Natural killer cell (primary cell): ENCODE measurements at regions not wholly inside any gene's neighbourhood (a gene's known extent, or its start where the extent isn't known, plus 50 kb on each side); places are given as distances from the start of the nearest gene placed in this dataset.

ENCODE experiments used
- ATAC-seq, 3 donors: fragments of 150-1000 bp in 2 of 3; fragments of 200-7000 bp in 1 of 3; cut with Tn5 transposase; 1 replicate in 1 of 3; 2 replicates in 2 of 3; pipeline ENCODE4 v1.10.0; 2021; ENCODE audit warnings: mild to moderate bottlenecking in 2 of 3, moderate library complexity in 2 of 3
- DNase-seq, 2 donors: peaks; one replicate each; pipeline versions ENCODE4 v3.0.0 to v3.0.0-alpha.2; 2013 to 2021; ENCODE audit warnings: mixed read lengths in 1 of 2
- H3K27ac ChIP-seq: one replicate; pipeline ENCODE4 v1.5.1; 2013; ENCODE audit warnings: mild to moderate bottlenecking, low read length
- H3K27me3 ChIP-seq: one replicate; pipeline ENCODE4 v1.6.1; 2013; ENCODE audit warnings: low read length; ENCODE audit not compliant: control insufficient read depth, insufficient read depth
- H3K36me3 ChIP-seq: one replicate; pipeline ENCODE4 v1.6.1; 2013; ENCODE audit warnings: low read length; ENCODE audit not compliant: control insufficient read depth, insufficient read depth
- H3K4me1 ChIP-seq: one replicate; pipeline ENCODE4 v1.6.1; 2013; ENCODE audit warnings: low read length; ENCODE audit not compliant: control insufficient read depth, insufficient read depth
- H3K4me3 ChIP-seq: one replicate; pipeline ENCODE4 v1.5.1; 2013; ENCODE audit warnings: low read length
- H3K9me3 ChIP-seq: one replicate; pipeline ENCODE4 v1.6.1; 2013; ENCODE audit warnings: low read length; ENCODE audit not compliant: control insufficient read depth, insufficient read depth
- H3K27ac Mint-ChIP-seq, 2 donors: one replicate each; pipeline ENCODE4 v1.8.0; 2022; ENCODE audit warnings: mild to moderate bottlenecking in 2 of 2, mixed read lengths in 2 of 2, moderate library complexity in 1 of 2
- H3K27me3 Mint-ChIP-seq, 2 donors: one replicate each; pipeline ENCODE4 v1.8.0; 2022; ENCODE audit warnings: low read depth in 2 of 2, mixed read lengths in 2 of 2
- H3K36me3 Mint-ChIP-seq: one replicate; pipeline ENCODE4 v1.8.0; 2022; ENCODE audit warnings: mixed read lengths
- H3K4me1 Mint-ChIP-seq, 2 donors: one replicate each; pipeline ENCODE4 v1.8.0; 2022; ENCODE audit warnings: mixed read lengths in 2 of 2
- H3K4me3 Mint-ChIP-seq: one replicate; pipeline ENCODE4 v1.8.0; 2022; ENCODE audit warnings: mild to moderate bottlenecking, moderate library complexity, mixed read lengths
- H3K9me3 Mint-ChIP-seq, 2 donors: one replicate each; pipeline ENCODE4 v1.8.0; 2022; ENCODE audit warnings: mixed read lengths in 2 of 2
- CTCF ChIP-seq: fragments of 200-600 bp; IDR thresholded peaks from one replicate; pipeline ENCODE4 v1.8.0; 2022; ENCODE audit warnings: antibody characterized with exemption
- WGBS: methylation state at CpG from one replicate; pipeline ENCODE4 v1.1.7; 2013; ENCODE audit warnings: missing lambda C conversion rate; ENCODE audit not compliant: insufficient coverage; 5-methylcytosine and 5-hydroxymethylcytosine counted together
- intact Hi-C: fragments of 100-400 bp; cut with micrococcal nuclease; formaldehyde crosslinking; loops from one replicate; pipeline ENCODE4 v1.14.2; 2022

- no peaks in the 10 kb centered on the region for H3K9me3 ChIP-seq
- no peak for TF ChIP-seq CTCF
- no peaks in the 10 kb centered on the region for H3K36me3 ChIP-seq
- peaks cover 3% of the 10 kb centered on the region for H3K36me3 Mint-ChIP-seq
- peaks cover 6 to 9% of the 10 kb centered on the region in 2 donors for H3K27me3 Mint-ChIP-seq
- peak overlapping the region in 1 of 2 donors; percentile 3 for H3K27ac Mint-ChIP-seq
- H3K9me3 Mint-ChIP-seq: no peaks in the 10 kb centered on the region
- no peaks in the 10 kb centered on the region for H3K27me3 ChIP-seq
- no peak overlapping the region for H3K4me3 ChIP-seq
- intact Hi-C loops: loop anchor here (10.0 kb wide), 1 partner anchor 137 kb away; no protein-coding TSS in a partner anchor
- DNase-seq (no peak), ATAC-seq (no peak)
- H3K4me1 ChIP-seq: peaks cover 14% of the 10 kb centered on the region
- peaks cover 40 to 41% of the 10 kb centered on the region in 2 donors for H3K4me1 Mint-ChIP-seq
- H3K4me3 Mint-ChIP-seq: no peak overlapping the region
- H3K27ac ChIP-seq: no peak overlapping the region
Measured at GRCh38 chr16:79411357-79411756, 189.2 kb downstream of the MAF start.

DNA sequence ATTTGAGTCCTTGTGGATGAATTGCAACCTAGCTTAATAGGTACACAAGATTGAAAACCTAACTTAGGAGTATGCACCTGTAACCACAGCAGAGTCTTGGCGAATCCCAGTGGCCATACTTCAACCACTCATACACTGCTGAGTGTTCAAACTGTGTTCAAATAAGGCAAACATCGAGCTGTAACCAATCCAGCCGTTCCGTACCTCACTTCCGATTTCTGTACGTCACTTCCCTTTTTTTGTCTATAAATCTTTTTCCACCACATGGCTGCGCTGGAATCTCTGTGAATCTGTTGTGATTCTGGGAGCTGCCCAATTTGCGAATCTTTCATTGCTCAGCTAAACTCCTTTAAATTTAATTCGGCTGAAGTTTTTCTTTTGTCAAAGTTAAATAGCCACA lies 190.6 kb downstream of the MAF start:
- no peaks in the 10 kb centered on the region for H3K36me3 Mint-ChIP-seq
- WGBS: 60% methylated on average over 9 of the region's 9 CpGs
- TF ChIP-seq CTCF: no peak
- no peaks in the 10 kb centered on the region for H3K36me3 ChIP-seq
- no peak for ATAC-seq
- peaks cover 5% of the 10 kb centered on the region for H3K4me1 ChIP-seq
- no peak overlapping the region for H3K27ac ChIP-seq
- no peaks in the 10 kb centered on the region for H3K27me3 ChIP-seq
- DNase-seq: no peak
- H3K4me3 Mint-ChIP-seq: no peak overlapping the region
- H3K9me3 ChIP-seq: no peaks in the 10 kb centered on the region
- no peaks in the 10 kb centered on the region for H3K9me3 Mint-ChIP-seq
- intact Hi-C loops: loop anchor here (10.0 kb wide), 1 partner anchor 135 kb away; no protein-coding TSS in a partner anchor
- no peak overlapping the region for H3K27ac Mint-ChIP-seq
- peaks cover 6 to 16% of the 10 kb centered on the region in 2 donors for H3K27me3 Mint-ChIP-seq
- no peak overlapping the region for H3K4me3 ChIP-seq
- peaks cover 26 to 27% of the 10 kb centered on the region in 2 donors for H3K4me1 Mint-ChIP-seq

DNA sequence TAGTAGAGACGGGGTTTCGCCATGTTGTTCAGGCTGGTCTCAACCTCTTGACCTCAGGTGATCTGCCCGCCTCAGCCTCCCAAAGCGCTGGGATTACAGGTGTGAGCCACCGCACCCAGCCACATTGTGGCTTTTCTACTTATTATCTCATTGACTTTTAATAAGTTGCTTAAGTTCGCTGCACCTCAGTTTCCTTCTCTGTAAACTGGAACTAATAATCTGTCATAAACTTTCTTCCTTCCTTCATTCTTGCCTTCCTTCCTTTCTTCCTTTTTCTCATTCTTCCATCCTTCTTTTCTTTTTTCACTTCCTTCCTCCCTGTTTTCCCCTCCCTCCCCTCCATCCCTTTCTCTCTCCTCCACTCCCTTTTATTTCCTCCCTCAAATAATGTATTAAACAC lies 192.2 kb downstream of the MAF start:
- H3K27me3 ChIP-seq: no peaks in the 10 kb centered on the region
- H3K36me3 Mint-ChIP-seq: no peaks in the 10 kb centered on the region
- no peak overlapping the region for H3K27ac ChIP-seq
- H3K4me1 Mint-ChIP-seq: peaks cover 16 to 22% of the 10 kb centered on the region in 2 donors
- 97% methylated on average over 6 of the region's 6 CpGs for WGBS
- no peaks in the 10 kb centered on the region for H3K36me3 ChIP-seq
- intact Hi-C loops: no loop called here
- DNase-seq (no peak), ATAC-seq (no peak)
- no peak for TF ChIP-seq CTCF
- H3K27ac Mint-ChIP-seq: no peak overlapping the region
- H3K9me3 Mint-ChIP-seq: no peaks in the 10 kb centered on the region
- H3K4me1 ChIP-seq: peaks cover 5% of the 10 kb centered on the region
- no peak overlapping the region for H3K4me3 Mint-ChIP-seq
- H3K9me3 ChIP-seq: no peaks in the 10 kb centered on the region
- no peak overlapping the region for H3K4me3 ChIP-seq
- peaks cover 6 to 16% of the 10 kb centered on the region in 2 donors for H3K27me3 Mint-ChIP-seq

GRCh38 chr16:79407461-79408135 lies 192.9 kb downstream of the MAF start:
- Mint-ChIP-seq H3K4me3 (no peak overlapping the region), H3K27me3 (peaks cover 6 to 16% of the 10 kb centered on the region in 2 donors), H3K4me1 (peaks cover 10 to 16% of the 10 kb centered on the region in 2 donors), H3K27ac (no peak overlapping the region), H3K9me3 (no peaks in the 10 kb centered on the region), H3K36me3 (no peaks in the 10 kb centered on the region)
- WGBS: 94% methylated on average over 11 of the region's 15 CpGs
- Histone ChIP-seq H3K4me3 (no peak overlapping the region), H3K4me1 (peaks cover 4% of the 10 kb centered on the region), H3K9me3 (no peaks in the 10 kb centered on the region), H3K27me3 (no peaks in the 10 kb centered on the region), H3K36me3 (no peaks in the 10 kb centered on the region), H3K27ac (no peak overlapping the region)
- no peak for DNase-seq
- intact Hi-C loops: no loop called here
- TF ChIP-seq CTCF: no peak
- ATAC-seq: no peak
